IMR-90 (cell line): ENCODE measurements at regions not wholly inside any gene's neighbourhood (a gene's known extent, or its start where the extent isn't known, plus 50 kb on each side); places are given as distances from the start of the nearest gene placed in this dataset.

Source experiments
- CTCF ChIP-seq: conservative IDR thresholded peaks from 2 replicates; pipeline ENCODE4 v1.5.1; 2012; ENCODE audit warnings: mild to moderate bottlenecking, low read depth, low read length, improper control_type of control experiment
- MXI1 ChIP-seq: IDR thresholded peaks from 2 replicates; pipeline ENCODE4 v1.6.1; 2012; ENCODE audit warnings: low read depth, mild to moderate bottlenecking, low read length, moderate library complexity, borderline replicate concordance
- POLR2A ChIP-seq: IDR thresholded peaks from 2 replicates; pipeline ENCODE4 v1.6.1; 2012; ENCODE audit warnings: mild to moderate bottlenecking, low read depth, low read length

DNA sequence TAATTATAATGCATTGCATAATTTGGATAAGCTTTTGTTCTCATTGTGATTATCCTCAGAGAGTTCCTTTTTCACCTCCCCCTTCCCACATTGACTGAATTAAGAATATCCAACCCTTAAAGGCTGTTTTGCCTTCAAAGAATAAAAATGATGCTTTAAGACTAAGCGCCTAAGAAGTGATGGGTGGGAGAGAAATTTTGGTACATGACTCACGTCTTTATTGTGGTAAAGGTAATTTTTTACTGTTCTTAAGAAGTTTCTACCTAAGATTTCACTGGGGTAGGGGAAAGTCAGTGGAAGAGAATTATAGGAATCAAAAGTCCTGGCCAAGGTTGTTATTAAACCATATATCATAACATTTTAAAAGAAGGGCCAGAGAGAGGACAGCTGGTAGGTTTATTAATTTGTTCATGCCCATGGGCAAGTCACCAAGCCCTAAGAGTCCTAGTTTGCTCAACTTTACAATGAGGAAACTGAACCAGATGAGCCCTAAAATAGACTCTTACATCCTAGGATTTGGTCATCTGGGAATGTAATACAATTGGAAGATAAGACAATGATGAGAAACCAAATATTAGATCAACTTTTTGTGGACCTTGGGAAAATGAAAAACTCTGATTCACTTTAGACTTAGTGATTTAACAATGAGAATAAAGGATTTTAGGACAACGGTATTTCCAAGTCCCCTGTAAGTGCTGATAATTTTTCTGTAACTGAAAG is 101.1 kb upstream of the RASGRP1 start:
- TF ChIP-seq CTCF (no peak), POLR2A (no peak), MXI1 (no peak)
